Testis (tissue), 2 donors: ENCODE measurements at regions not wholly inside any gene's neighbourhood (a gene's known extent, or its start where the extent isn't known, plus 50 kb on each side); places are given as distances from the start of the nearest gene placed in this dataset.

Experiments
- DNase-seq: peaks from one replicate; pipeline ENCODE4 v3.0.0-alpha.2; 2019
- H3K27ac ChIP-seq, 2 donors: fragments of 200-600 bp; sonication (generic); one replicate each; pipeline ENCODE4 v1.5.1; 2019
- H3K27me3 ChIP-seq: fragments of 200-600 bp; sonication (generic); one replicate; pipeline ENCODE4 v1.5.1; 2019
- H3K36me3 ChIP-seq: fragments of 200-600 bp; sonication (generic); one replicate; pipeline ENCODE4 v1.5.1; 2017; ENCODE audit warnings: low read depth; ENCODE audit errors: missing control alignments
- H3K4me1 ChIP-seq: fragments of 200-600 bp; sonication (generic); one replicate; pipeline ENCODE4 v1.5.1; 2019
- H3K4me3 ChIP-seq, 2 donors: fragments of 200-600 bp; sonication (generic); one replicate each; pipeline ENCODE4 v1.5.1; 2017 to 2019
- H3K9me3 ChIP-seq: fragments of 200-600 bp; sonication (generic); one replicate; pipeline ENCODE4 v1.5.1; 2017
- POLR2A ChIP-seq: fragments of 450-650 bp; IDR thresholded peaks from one replicate; pipeline ENCODE4 v1.6.1; 2017; ENCODE audit warnings: antibody characterized with exemption, mild to moderate bottlenecking, moderate library complexity
- WGBS, 2 donors: methylation state at CpG; one replicate each; pipeline ENCODE4 v1.1.5; 2018; 5-methylcytosine and 5-hydroxymethylcytosine counted together
- intact Hi-C: fragments of 100-400 bp; cut with DNase I; formaldehyde crosslinking; loops from one replicate; pipeline ENCODE4 v1.15.1; 2023; ENCODE audit warnings: low total_unique reads
- TF ChIP-seq, protein P1 (sequence below), 3 experiments: fragments of 450-650 bp in 2 of 3; fragments of 200-600 bp in 1 of 3; sonication (generic) in 1 of 3; IDR thresholded peaks; one replicate each; pipeline ENCODE4 v1.5.1; 2016 to 2019; ENCODE audit warnings: antibody characterized with exemption in 3 of 3, mild to moderate bottlenecking in 2 of 3, moderate library complexity in 1 of 3

DNA sequence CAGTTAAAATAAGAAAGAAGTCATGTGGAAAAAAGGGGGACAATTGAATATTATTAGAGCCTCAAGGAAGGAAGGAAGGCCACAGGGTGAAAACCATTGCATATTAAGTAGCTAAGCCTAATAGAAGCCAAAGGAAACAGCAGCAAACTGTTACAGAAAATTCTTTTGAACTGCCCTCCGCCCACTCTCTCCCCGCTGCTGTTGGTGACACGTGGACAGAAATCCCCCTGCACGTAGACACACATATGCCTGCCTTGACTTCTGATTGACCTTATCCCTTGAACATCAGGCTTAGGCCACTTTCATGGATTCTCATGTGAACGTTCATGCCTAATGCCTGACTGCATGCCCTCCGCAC is 229.1 kb downstream of the KCNRG start:
- TF ChIP-seq, protein P1, sequence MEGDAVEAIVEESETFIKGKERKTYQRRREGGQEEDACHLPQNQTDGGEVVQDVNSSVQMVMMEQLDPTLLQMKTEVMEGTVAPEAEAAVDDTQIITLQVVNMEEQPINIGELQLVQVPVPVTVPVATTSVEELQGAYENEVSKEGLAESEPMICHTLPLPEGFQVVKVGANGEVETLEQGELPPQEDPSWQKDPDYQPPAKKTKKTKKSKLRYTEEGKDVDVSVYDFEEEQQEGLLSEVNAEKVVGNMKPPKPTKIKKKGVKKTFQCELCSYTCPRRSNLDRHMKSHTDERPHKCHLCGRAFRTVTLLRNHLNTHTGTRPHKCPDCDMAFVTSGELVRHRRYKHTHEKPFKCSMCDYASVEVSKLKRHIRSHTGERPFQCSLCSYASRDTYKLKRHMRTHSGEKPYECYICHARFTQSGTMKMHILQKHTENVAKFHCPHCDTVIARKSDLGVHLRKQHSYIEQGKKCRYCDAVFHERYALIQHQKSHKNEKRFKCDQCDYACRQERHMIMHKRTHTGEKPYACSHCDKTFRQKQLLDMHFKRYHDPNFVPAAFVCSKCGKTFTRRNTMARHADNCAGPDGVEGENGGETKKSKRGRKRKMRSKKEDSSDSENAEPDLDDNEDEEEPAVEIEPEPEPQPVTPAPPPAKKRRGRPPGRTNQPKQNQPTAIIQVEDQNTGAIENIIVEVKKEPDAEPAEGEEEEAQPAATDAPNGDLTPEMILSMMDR (IDR thresholded peaks at IDR 0.05), result no peak
- no peak for TF ChIP-seq POLR2A
- WGBS, 2 donors, result 74 to 76% methylated on average over 6 of the region's 6 CpGs

DNA sequence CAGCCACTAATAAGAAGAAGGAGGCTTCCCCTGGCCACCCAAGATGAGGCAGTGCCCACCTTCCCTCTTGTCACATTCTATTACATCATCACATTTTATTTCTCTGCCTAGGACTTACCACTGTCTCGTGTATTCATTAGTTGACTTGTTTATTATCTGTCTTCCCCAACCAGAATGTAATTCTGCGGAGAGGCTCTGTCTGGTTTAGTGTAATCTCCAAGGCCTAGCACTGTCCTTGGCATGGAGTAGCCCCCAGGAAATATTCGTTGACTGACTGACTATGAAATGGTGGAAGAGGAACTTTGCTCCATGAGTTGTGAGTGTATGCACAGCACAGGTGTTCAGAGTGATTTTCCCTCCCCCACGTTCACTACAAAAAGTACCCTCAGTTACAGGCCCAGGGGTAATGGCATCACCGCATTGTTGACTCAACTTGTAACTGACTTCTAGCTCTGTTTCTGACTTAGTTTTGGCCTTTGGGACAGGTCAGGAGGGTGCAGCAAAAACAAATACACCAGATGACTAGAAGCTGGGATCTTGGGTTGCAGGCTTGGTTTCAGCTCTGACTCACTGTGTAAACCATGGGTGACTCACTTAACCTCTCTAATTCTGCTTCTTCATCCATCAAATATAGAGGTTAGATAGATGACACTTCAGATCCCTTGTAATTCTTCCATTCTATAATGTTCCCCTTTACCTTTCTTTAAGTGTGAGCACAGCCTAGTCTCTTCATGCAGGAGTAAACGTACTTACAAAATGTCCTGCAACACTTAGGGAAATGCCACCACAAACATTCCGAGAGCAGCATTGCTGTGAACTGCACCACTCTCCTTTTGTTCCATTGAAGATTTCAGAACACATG is 229.7 kb downstream of the KCNRG start:
- Histone ChIP-seq H3K9me3 (no peaks in the 10 kb centered on the region), H3K36me3 (no peaks in the 10 kb centered on the region), H3K27ac (no peak overlapping the region), H3K4me1 (no peaks in the 10 kb centered on the region), H3K4me3 (no peak overlapping the region), H3K27me3 (no peaks in the 10 kb centered on the region)
- no peak for DNase-seq
- 82 to 87% methylated on average over 7 of the region's 7 CpGs for WGBS, 2 donors
- TF ChIP-seq, protein P1 (IDR thresholded peaks at IDR 0.05), result no peak
- TF ChIP-seq POLR2A, result no peak
- intact Hi-C loops, result no loop called here

More for the DNA sequence above, 229.1 kb downstream of the KCNRG start:
- Histone ChIP-seq H3K27me3 (no peaks in the 10 kb centered on the region), H3K9me3 (no peaks in the 10 kb centered on the region), H3K4me3 (no peak overlapping the region), H3K4me1 (no peaks in the 10 kb centered on the region), H3K36me3 (no peaks in the 10 kb centered on the region), H3K27ac (no peak overlapping the region)
- intact Hi-C loops, result no loop called here
- DNase-seq, result no peak

DNA sequence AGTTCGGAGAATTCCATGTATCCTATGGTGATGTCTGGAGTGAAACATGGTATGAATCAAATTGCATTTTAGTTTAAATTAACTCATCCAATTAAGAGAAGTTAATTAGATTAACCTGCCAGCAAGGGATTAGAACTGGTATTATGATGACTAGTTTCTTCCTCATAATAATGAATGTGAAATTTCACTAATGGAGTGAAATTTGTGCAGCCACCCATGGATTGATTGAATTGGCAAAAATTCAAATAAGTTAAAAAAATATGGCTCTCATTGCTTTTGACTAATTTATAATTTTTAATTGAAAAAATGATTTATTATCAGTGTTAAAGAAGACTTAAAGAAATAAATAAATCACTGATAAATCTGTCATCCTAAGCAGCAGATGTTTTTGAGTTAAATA is 232.0 kb downstream of the KCNRG start:
- no peak overlapping the region for H3K4me3 ChIP-seq
- intact Hi-C loops, result no loop called here
- H3K4me1 ChIP-seq, result no peaks in the 10 kb centered on the region
- WGBS, 2 donors, result 95 to 100% methylated on average over 1 of the region's 1 CpG
- DNase-seq, result no peak
- no peak overlapping the region for H3K27ac ChIP-seq
- no peaks in the 10 kb centered on the region for H3K9me3 ChIP-seq
- TF ChIP-seq, protein P1 (IDR thresholded peaks at IDR 0.05), result no peak
- TF ChIP-seq POLR2A, result no peak
- H3K36me3 ChIP-seq, result no peaks in the 10 kb centered on the region
- H3K27me3 ChIP-seq, result no peaks in the 10 kb centered on the region

DNA sequence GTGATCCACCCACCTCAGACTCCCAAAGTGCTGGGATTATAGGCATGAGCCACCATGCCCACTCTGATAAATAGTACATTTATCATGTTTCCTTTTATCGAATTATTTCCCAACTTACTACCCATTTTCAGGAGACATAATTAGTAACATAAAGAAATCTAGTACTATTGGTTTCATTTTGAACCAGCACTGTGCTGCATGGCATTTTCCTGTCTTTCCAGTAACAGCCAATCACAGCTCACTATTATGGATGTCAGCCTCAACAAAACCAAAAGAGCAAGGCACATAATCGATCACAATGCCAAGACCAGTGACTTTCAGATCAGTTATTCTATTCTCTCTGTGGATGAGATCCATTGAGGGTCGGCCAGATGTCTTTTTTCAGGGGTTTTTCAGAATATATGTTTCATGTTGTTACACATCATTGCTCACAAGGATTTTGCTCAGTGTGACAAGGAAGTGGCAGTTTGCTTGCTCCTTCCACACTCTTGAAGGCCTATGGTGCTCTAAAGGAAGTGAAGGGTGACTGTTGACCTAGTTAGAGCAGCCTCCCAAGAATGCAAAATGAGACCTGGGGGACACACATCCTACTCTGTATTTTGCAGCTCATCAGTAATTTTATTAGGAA is 233.4 kb downstream of the KCNRG start:
- H3K4me1 ChIP-seq, result no peaks in the 10 kb centered on the region

More for the DNA sequence above, 233.4 kb downstream of the KCNRG start:
- no peak for TF ChIP-seq POLR2A
- TF ChIP-seq, protein P1 (IDR thresholded peaks at IDR 0.05), result no peak
- intact Hi-C loops, result no loop called here
- Histone ChIP-seq H3K4me3 (no peak overlapping the region), H3K9me3 (no peaks in the 10 kb centered on the region), H3K27me3 (no peaks in the 10 kb centered on the region), H3K27ac (no peak overlapping the region), H3K36me3 (no peaks in the 10 kb centered on the region)
- 91% methylated on average over 3 of the region's 3 CpGs for WGBS, 2 donors
- DNase-seq, result no peak
